HEK293T (cell line): ENCODE measurements at regions not wholly inside any gene's neighbourhood (a gene's known extent, or its start where the extent isn't known, plus 50 kb on each side); places are given as distances from the start of the nearest gene placed in this dataset.

Experiments used
- CTCF ChIA-PET: fragments of 350-600 bp; formaldehyde crosslinking; extraction: SDS; loops from one replicate; lab custom pipeline; 2021; ENCODE audit warnings: antibody characterized with exemption, inconsistent platforms; lab: Yijun Ruan, JAX
- POLR2A ChIA-PET: fragments of 350-600 bp; formaldehyde crosslinking; extraction: SDS; loops from one replicate; lab custom pipeline; 2020; ENCODE audit warnings: antibody characterized with exemption, inconsistent platforms; lab: Yijun Ruan, JAX
- DNase-seq: peaks from one replicate; pipeline ENCODE4 v3.0.0; 2012; ENCODE audit warnings: mixed read lengths; ENCODE audit errors: extremely low spot score
- ARNT ChIP-seq: fragments of 450-650 bp; IDR thresholded peaks from 2 replicates; pipeline ENCODE4 v1.6.1; 2017; ENCODE audit warnings: mild to moderate bottlenecking
- BHLHE40 ChIP-seq: fragments of 450-650 bp; IDR thresholded peaks from 2 replicates; pipeline ENCODE4 v1.6.1; 2016; ENCODE audit warnings: mild to moderate bottlenecking, moderate library complexity, borderline replicate concordance
- CTBP1 ChIP-seq: fragments of 450-650 bp; IDR thresholded peaks from 2 replicates; pipeline ENCODE4 v1.6.1; 2016; ENCODE audit warnings: borderline replicate concordance
- ELF4 ChIP-seq: fragments of 450-650 bp; IDR thresholded peaks from 2 replicates; pipeline ENCODE4 v1.6.1; 2017; ENCODE audit warnings: antibody characterized with exemption
- FOXA1 ChIP-seq: fragments of 450-650 bp; IDR thresholded peaks from 2 replicates; pipeline ENCODE4 v1.6.1; 2016; ENCODE audit warnings: mild to moderate bottlenecking
- FOXK2 ChIP-seq: fragments of 450-650 bp; IDR thresholded peaks from 2 replicates; pipeline ENCODE4 v1.6.1; 2016; ENCODE audit warnings: mild to moderate bottlenecking
- FOXM1 ChIP-seq: fragments of 450-650 bp; IDR thresholded peaks from 2 replicates; pipeline ENCODE4 v1.6.1; 2017; ENCODE audit warnings: mild to moderate bottlenecking, borderline replicate concordance
- HDGF ChIP-seq: fragments of 450-650 bp; IDR thresholded peaks from 2 replicates; pipeline ENCODE4 v1.6.1; 2017; ENCODE audit warnings: antibody characterized with exemption, borderline replicate concordance
- L3MBTL2 ChIP-seq: fragments of 450-650 bp; conservative IDR thresholded peaks from 2 replicates; pipeline ENCODE4 v1.6.1; 2016; ENCODE audit warnings: mild to moderate bottlenecking
- LEF1 ChIP-seq: fragments of 450-650 bp; IDR thresholded peaks from 2 replicates; pipeline ENCODE4 v1.6.1; 2017; ENCODE audit warnings: mild to moderate bottlenecking, borderline replicate concordance
- NFRKB ChIP-seq: fragments of 450-650 bp; IDR thresholded peaks from 2 replicates; pipeline ENCODE4 v1.6.1; 2016; ENCODE audit warnings: mild to moderate bottlenecking, moderate library complexity
- SP1 ChIP-seq: fragments of 450-650 bp; IDR thresholded peaks from 2 replicates; pipeline ENCODE4 v1.6.1; 2017
- SUZ12 ChIP-seq: fragments of 450-650 bp; IDR thresholded peaks from 2 replicates; pipeline ENCODE4 v1.6.1; 2016; ENCODE audit warnings: mild to moderate bottlenecking
- TARDBP ChIP-seq: fragments of 450-650 bp; IDR thresholded peaks from 2 replicates; pipeline ENCODE4 v1.6.1; 2016
- ZNF384 ChIP-seq: fragments of 450-650 bp; IDR thresholded peaks from 2 replicates; pipeline ENCODE4 v1.6.1; 2016
- TF ChIP-seq, protein P1 (sequence below): fragments of 450-650 bp; IDR thresholded peaks from 2 replicates; pipeline ENCODE4 v1.6.1; 2016

GRCh38 chr14:86961106-86961716 lies 1031.8 kb downstream of the GALC start:
- DNase-seq, result peak; percentile 8
- CTCF ChIA-PET, result interaction anchor here (0.6 kb wide), 1 partner anchor 69 kb away, joined by 3 read pairs; no protein-coding TSS in a partner anchor
- POLR2A ChIA-PET, result no interaction called here
- TF ChIP-seq ELF4, result no peak
- no peak for TF ChIP-seq FOXA1
- TF ChIP-seq, protein P1, sequence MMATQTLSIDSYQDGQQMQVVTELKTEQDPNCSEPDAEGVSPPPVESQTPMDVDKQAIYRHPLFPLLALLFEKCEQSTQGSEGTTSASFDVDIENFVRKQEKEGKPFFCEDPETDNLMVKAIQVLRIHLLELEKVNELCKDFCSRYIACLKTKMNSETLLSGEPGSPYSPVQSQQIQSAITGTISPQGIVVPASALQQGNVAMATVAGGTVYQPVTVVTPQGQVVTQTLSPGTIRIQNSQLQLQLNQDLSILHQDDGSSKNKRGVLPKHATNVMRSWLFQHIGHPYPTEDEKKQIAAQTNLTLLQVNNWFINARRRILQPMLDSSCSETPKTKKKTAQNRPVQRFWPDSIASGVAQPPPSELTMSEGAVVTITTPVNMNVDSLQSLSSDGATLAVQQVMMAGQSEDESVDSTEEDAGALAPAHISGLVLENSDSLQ, result no peak
- no peak for TF ChIP-seq ZNF384
- TF ChIP-seq L3MBTL2, result no peak
- no peak for TF ChIP-seq TARDBP
- no peak for TF ChIP-seq LEF1
- no peak for TF ChIP-seq CTBP1
- TF ChIP-seq FOXM1, result no peak

- DNase-seq, result no peak
- ChIA-PET CTCF (no interaction called here), POLR2A (no interaction called here)
- TF ChIP-seq FOXK2, result no peak
- TF ChIP-seq SP1, result no peak
- no peak for TF ChIP-seq LEF1
- no peak for TF ChIP-seq ELF4
- TF ChIP-seq ARNT, result no peak
- TF ChIP-seq FOXA1, result no peak
- no peak for TF ChIP-seq FOXM1
- no peak for TF ChIP-seq ZNF384
- TF ChIP-seq, protein P1, result no peak
- no peak for TF ChIP-seq BHLHE40
- no peak for TF ChIP-seq SUZ12
Observed at GRCh38 chr14:86955771-86956354, 1037.1 kb downstream of the GALC start.

GRCh38 chr14:86954623-86955022 lies 1038.4 kb downstream of the GALC start:
- no peak for DNase-seq
- ChIA-PET POLR2A (no interaction called here), CTCF (interaction anchor here (0.6 kb wide), 1 partner anchor 845 kb away, joined by 3 read pairs; no protein-coding TSS in a partner anchor)
- TF ChIP-seq FOXM1 (no peak), FOXK2 (no peak), ELF4 (no peak), SUZ12 (no peak), ARNT (no peak), BHLHE40 (no peak), L3MBTL2 (no peak), TARDBP (no peak), SP1 (no peak)

DNA sequence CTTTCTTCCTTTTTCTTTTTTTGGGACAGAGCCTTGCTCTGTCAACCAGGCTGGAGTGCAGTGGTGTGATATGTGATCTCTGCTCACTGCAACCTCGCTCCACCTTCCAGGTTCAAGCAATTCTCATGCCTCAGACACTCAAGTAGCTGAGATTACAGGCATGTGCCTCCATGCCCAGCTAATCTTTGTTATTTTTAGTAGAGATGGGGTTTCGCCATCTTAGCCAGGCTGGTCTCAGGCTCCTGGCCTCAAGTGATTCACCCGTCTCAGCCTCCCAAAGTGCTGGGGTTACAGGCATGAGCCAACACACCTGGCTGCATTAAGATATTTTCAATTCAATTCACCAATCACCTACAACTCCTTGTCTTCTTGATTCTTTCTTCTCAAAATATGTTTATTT lies 1046.5 kb downstream of the GALC start:
- no peak for DNase-seq
- no peak for TF ChIP-seq NFRKB
- no peak for TF ChIP-seq ELF4
- TF ChIP-seq BHLHE40, result no peak
- no peak for TF ChIP-seq SP1
- ChIA-PET POLR2A (no interaction called here), CTCF (no interaction called here)

DNA sequence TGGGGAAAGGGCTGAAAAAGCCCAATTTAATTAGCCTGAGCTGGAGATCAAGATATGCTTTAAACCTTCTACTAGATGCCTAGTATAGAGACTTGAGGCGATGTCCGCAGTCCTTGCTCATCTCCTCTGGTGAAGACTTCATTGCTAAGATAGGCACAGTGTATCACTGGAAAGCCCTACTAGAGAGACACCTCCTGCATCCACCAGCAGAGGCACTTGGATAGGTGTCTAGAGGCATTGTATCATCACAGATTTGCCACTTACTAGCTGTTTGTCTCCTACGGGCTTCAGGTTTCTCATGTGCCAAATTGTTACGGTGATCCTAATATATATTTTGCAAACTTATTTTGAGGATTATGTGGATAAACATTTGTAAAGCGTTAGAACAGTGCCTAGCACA lies 1048.5 kb downstream of the GALC start:
- ChIA-PET CTCF (no interaction called here), POLR2A (no interaction called here)
- DNase-seq, result no peak
- TF ChIP-seq BHLHE40 (no peak), FOXK2 (no peak), ELF4 (no peak)

DNA sequence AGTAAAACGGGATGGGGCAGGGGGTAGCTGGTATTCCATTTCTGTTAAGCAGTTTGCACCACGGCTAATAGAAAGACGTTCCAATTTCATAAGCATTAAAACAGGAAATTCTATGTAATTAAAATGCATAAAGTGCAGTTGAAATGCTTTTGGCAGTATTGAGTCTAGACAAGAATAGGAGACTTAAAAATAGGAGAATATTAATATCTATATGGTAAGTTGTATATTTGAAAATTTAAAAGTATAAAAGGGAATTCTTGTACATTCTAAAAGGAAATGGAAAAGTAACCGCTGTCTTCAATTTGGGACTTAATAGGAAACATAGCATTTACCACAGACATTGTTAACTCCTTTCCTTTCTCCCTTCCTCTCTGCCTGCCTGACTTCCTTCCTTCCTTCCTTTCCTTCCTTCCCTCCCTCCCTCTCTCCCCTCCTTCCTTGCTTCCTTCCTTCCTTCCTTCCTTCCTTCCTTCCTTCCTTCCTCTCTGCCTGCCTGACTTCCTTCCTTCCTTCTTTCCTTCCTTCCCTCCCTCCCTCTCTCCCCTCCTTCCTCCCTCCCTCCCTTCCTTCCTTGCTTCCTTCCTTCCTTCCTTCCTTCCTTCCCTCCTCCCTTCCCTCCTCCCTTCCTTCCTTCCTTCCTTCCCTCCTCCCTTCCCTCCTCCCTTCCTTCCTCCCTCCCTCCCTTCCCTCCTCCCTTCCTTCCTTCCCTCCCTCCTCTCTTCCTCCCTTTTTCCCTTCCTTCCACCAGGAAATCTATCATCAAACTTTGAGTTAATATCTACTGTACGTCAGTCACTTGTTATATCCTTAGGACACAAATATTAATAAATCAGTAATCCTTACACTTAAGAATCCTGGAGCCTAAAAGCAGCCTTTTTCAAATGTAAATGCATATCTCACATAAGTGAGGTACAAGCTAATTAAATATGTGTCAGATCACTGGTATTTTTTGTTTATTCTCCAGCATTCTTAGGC lies 1049.3 kb downstream of the GALC start:
- DNase-seq, result no peak
- no peak for TF ChIP-seq FOXK2
- no peak for TF ChIP-seq CTBP1
- no peak for TF ChIP-seq ARNT
- TF ChIP-seq BHLHE40, result no peak
- no peak for TF ChIP-seq TARDBP
- TF ChIP-seq ELF4, result no peak
- no peak for TF ChIP-seq HDGF
- CTCF ChIA-PET, result no interaction called here
- POLR2A ChIA-PET, result no interaction called here

GRCh38 chr14:86942936-86943335 lies 1050.0 kb downstream of the GALC start:
- ChIA-PET CTCF (no interaction called here), POLR2A (no interaction called here)
- no peak for DNase-seq
- TF ChIP-seq ARNT, result no peak
- TF ChIP-seq TARDBP, result no peak
- no peak for TF ChIP-seq LEF1
- no peak for TF ChIP-seq ELF4
- no peak for TF ChIP-seq SUZ12
- TF ChIP-seq CTBP1, result no peak
- no peak for TF ChIP-seq L3MBTL2
- TF ChIP-seq HDGF, result no peak
- TF ChIP-seq ZNF384, result no peak
